B cell (primary cell): ENCODE measurements at regions not wholly inside any gene's neighbourhood (a gene's known extent, or its start where the extent isn't known, plus 50 kb on each side); places are given as distances from the start of the nearest gene placed in this dataset.

Source experiments
- ATAC-seq: fragments of 200-7000 bp; cut with Tn5 transposase; one replicate; pipeline ENCODE4 v1.10.0; 2021; ENCODE audit warnings: low read depth, mild to moderate bottlenecking, moderate number of reproducible peaks, moderate library complexity
- CTCF ChIA-PET: fragments of 350-600 bp; sonication (Branson Sonifier 250); formaldehyde crosslinking; loops from one replicate; lab custom pipeline; 2021; ENCODE audit warnings: antibody characterized with exemption, inconsistent platforms; lab: Charles Lee
- POLR2A ChIA-PET: fragments of 350-600 bp; sonication (Branson Sonifier 250); formaldehyde crosslinking; loops from one replicate; lab custom pipeline; 2021; ENCODE audit warnings: antibody characterized with exemption; lab: Charles Lee
- DNase-seq: peaks from one replicate; pipeline ENCODE4 v3.0.0; 2013
- H2AFZ ChIP-seq: 2 replicates; pipeline ENCODE4 v1.6.1; 2012; ENCODE audit warnings: mild to moderate bottlenecking, low read depth, low read length; ENCODE audit not compliant: insufficient read depth, poor library complexity, severe bottlenecking
- H3K27ac ChIP-seq, 2 donors: 1 replicate in 1 of 2; 2 replicates in 1 of 2; pipeline ENCODE4 v1.5.1; 2012 to 2013; ENCODE audit warnings: low read length in 2 of 2, mild to moderate bottlenecking in 2 of 2, moderate library complexity in 1 of 2
- H3K27me3 ChIP-seq, 4 experiments: fragments of 200-600 bp in 1 of 4; sonication (generic) in 1 of 4; replicated peaks in 1 of 4; 1 replicate in 2 of 4; 2 replicates in 2 of 4; pipeline versions ENCODE4 v1.6.1 to v1.7.0; 2013 to 2016; ENCODE audit warnings: low read length in 3 of 4, mild to moderate bottlenecking in 2 of 4, mixed read lengths in 1 of 4, moderate library complexity in 1 of 4; ENCODE audit not compliant: insufficient read depth in 4 of 4, control insufficient read depth in 3 of 4; ENCODE audit errors: control extremely low read depth in 1 of 4
- H3K36me3 ChIP-seq, 2 experiments: replicated peaks in 1 of 2; 1 replicate in 1 of 2; 2 replicates in 1 of 2; pipeline versions ENCODE4 v1.6.1 to v1.7.1; 2013; ENCODE audit warnings: low read length in 1 of 2; ENCODE audit not compliant: insufficient read depth in 2 of 2, control insufficient read depth in 1 of 2; ENCODE audit errors: control extremely low read depth in 1 of 2, extremely low read depth in 1 of 2
- H3K4me1 ChIP-seq, 2 donors: fragments of 200-600 bp in 1 of 2; sonication (generic) in 1 of 2; 1 replicate in 1 of 2; 2 replicates in 1 of 2; pipeline versions ENCODE4 v1.5.1 to v1.6.1; 2013 to 2017; ENCODE audit warnings: low read length in 2 of 2; ENCODE audit not compliant: control insufficient read depth in 2 of 2, insufficient read depth in 2 of 2
- H3K4me2 ChIP-seq: replicated peaks from 2 replicates; pipeline ENCODE3; 2012; ENCODE audit warnings: mild to moderate bottlenecking, low read depth, low read length; ENCODE audit not compliant: poor library complexity, severe bottlenecking
- H3K4me3 ChIP-seq, 5 experiments: fragments of 200-600 bp in 1 of 5; sonication (generic) in 1 of 5; 1 replicate in 3 of 5; 2 replicates in 2 of 5; pipeline versions ENCODE4 v1.5.1 to v1.7.0; 2011 to 2016; ENCODE audit warnings: low read length in 4 of 5, mild to moderate bottlenecking in 4 of 5, low read depth in 2 of 5, control low read depth in 1 of 5, moderate library complexity in 1 of 5; ENCODE audit not compliant: insufficient read depth in 1 of 5; ENCODE audit errors: control extremely low read depth in 1 of 5, extremely low read depth in 1 of 5
- H3K79me2 ChIP-seq: fragments of 200-600 bp; sonication (generic); one replicate; pipeline ENCODE4 v1.6.0; 2016; ENCODE audit warnings: low read length; ENCODE audit not compliant: control insufficient read depth, insufficient read depth
- H3K9ac ChIP-seq: fragments of 200-600 bp; sonication (generic); 2 replicates; pipeline ENCODE4 v1.6.1; 2017; ENCODE audit warnings: mild to moderate bottlenecking, low read length, moderate library complexity
- H3K9me3 ChIP-seq, 3 donors: one replicate each; pipeline versions ENCODE4 v1.6.1 to v1.7.1; 2013; ENCODE audit warnings: low read length in 2 of 3; ENCODE audit not compliant: control insufficient read depth in 2 of 3, insufficient read depth in 1 of 3; ENCODE audit errors: control extremely low read depth in 1 of 3
- H4K20me1 ChIP-seq: 2 replicates; pipeline ENCODE4 v1.6.0; 2012; ENCODE audit warnings: mild to moderate bottlenecking, low read length; ENCODE audit not compliant: insufficient read depth, control insufficient read depth, poor library complexity, severe bottlenecking
- H3K27ac Mint-ChIP-seq: one replicate; pipeline ENCODE4 v1.8.0; 2021; ENCODE audit warnings: mixed read lengths
- H3K27me3 Mint-ChIP-seq: one replicate; pipeline ENCODE4 v1.8.0; 2021; ENCODE audit warnings: mixed read lengths
- H3K4me1 Mint-ChIP-seq: one replicate; pipeline ENCODE4 v1.8.0; 2021; ENCODE audit warnings: mixed read lengths
- H3K4me3 Mint-ChIP-seq: one replicate; pipeline ENCODE4 v1.8.0; 2021; ENCODE audit warnings: mixed read lengths
- H3K9me3 Mint-ChIP-seq: one replicate; pipeline ENCODE4 v1.8.0; 2022; ENCODE audit warnings: mixed read lengths; ENCODE audit not compliant: insufficient read depth
- EZH2 ChIP-seq: IDR thresholded peaks from 2 replicates; pipeline ENCODE4 v1.6.1; 2012; ENCODE audit warnings: borderline replicate concordance, low read depth, mild to moderate bottlenecking, moderate library complexity, low read length; ENCODE audit not compliant: insufficient read depth, poor library complexity, severe bottlenecking
- WGBS: methylation state at CpG from one replicate; pipeline ENCODE4 v1.1.5; 2013; ENCODE audit warnings: missing lambda C conversion rate; ENCODE audit not compliant: insufficient coverage; 5-methylcytosine and 5-hydroxymethylcytosine counted together
- intact Hi-C: fragments of 100-400 bp; cut with micrococcal nuclease; formaldehyde crosslinking; loops from one replicate; pipeline ENCODE4 v1.10.0; 2022
- TF ChIP-seq, protein P1 (sequence below): fragments of 200-600 bp; IDR thresholded peaks from one replicate; pipeline ENCODE4 v1.8.0; 2022; ENCODE audit warnings: antibody characterized with exemption, mild to moderate bottlenecking

DNA sequence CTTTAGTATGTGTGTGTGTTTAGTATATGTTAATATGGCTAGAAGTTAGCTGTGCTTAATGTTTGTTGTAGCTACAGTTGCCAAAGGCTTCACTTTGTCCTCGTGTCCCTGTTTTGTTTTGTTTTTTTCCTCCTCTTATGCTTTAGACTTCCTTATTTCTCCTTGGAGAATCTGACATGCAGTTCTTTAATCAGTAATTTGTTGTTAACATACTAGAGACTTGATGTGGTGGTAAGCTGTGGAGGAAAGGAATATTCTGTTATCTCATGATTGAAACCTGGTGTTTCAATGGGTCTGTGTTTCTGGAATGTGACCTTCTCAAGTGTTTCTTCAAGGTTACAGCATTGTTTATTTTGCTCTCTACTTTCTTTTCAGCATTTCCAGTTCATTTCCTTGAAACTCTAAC is 515.6 kb upstream of the ST8SIA4 start:
- no CpG with 5 or more reads among the region's 1 CpG for WGBS

DNA sequence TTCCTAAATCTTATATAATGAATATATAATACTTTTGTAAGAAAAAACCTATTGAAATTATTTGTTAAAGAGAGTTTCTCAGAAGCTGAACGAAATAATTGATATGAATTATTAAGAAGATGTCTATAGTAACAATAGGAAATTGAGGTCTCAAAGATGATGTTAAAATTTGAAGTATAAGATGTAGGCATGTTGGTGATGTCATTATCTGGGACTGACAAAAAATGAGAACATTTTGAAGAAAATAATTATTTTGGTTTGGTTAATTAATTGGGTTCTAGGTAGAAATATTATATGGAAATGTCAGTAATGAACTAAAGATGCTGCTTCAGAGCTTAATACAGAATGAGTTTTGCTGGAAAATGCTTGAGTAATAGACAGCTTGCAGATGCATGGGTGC is 501.4 kb upstream of the ST8SIA4 start:
- Histone ChIP-seq H3K4me3 (no peak overlapping the region), H2AFZ (no peak overlapping the region), H3K36me3 (no peaks in the 10 kb centered on the region), H3K79me2 (no peaks in the 10 kb centered on the region), H3K4me1 (no peaks in the 10 kb centered on the region), H3K4me2 (no peak overlapping the region), H3K27ac (no peak overlapping the region), H3K27me3 (no peaks in the 10 kb centered on the region), H4K20me1 (no peaks in the 10 kb centered on the region), H3K9me3 (no peaks in the 10 kb centered on the region), H3K9ac (no peak overlapping the region)
- TF ChIP-seq, protein P1, sequence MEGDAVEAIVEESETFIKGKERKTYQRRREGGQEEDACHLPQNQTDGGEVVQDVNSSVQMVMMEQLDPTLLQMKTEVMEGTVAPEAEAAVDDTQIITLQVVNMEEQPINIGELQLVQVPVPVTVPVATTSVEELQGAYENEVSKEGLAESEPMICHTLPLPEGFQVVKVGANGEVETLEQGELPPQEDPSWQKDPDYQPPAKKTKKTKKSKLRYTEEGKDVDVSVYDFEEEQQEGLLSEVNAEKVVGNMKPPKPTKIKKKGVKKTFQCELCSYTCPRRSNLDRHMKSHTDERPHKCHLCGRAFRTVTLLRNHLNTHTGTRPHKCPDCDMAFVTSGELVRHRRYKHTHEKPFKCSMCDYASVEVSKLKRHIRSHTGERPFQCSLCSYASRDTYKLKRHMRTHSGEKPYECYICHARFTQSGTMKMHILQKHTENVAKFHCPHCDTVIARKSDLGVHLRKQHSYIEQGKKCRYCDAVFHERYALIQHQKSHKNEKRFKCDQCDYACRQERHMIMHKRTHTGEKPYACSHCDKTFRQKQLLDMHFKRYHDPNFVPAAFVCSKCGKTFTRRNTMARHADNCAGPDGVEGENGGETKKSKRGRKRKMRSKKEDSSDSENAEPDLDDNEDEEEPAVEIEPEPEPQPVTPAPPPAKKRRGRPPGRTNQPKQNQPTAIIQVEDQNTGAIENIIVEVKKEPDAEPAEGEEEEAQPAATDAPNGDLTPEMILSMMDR, result no peak
- TF ChIP-seq EZH2, result no peak
- no peak overlapping the region for H3K4me3 Mint-ChIP-seq
- intact Hi-C loops, result no loop called here
- no peak for DNase-seq
- no peaks in the 10 kb centered on the region for H3K27me3 Mint-ChIP-seq
- no peak for ATAC-seq
- no peaks in the 10 kb centered on the region for H3K9me3 Mint-ChIP-seq
- no peak overlapping the region for H3K27ac Mint-ChIP-seq
- no peaks in the 10 kb centered on the region for H3K4me1 Mint-ChIP-seq
- POLR2A ChIA-PET, result no interaction called here
- WGBS, result no CpG with 5 or more reads among the region's 1 CpG
- CTCF ChIA-PET, result no interaction called here

More for the DNA sequence above, 515.6 kb upstream of the ST8SIA4 start:
- Histone ChIP-seq H3K9me3 (no peaks in the 10 kb centered on the region), H3K27ac (no peak overlapping the region), H3K9ac (no peak overlapping the region), H3K27me3 (no peaks in the 10 kb centered on the region), H3K4me2 (no peak overlapping the region), H3K79me2 (no peaks in the 10 kb centered on the region), H3K4me1 (no peaks in the 10 kb centered on the region), H3K36me3 (no peaks in the 10 kb centered on the region), H2AFZ (no peak overlapping the region), H4K20me1 (no peaks in the 10 kb centered on the region), H3K4me3 (no peak overlapping the region)
- intact Hi-C loops, result no loop called here
- Mint-ChIP-seq H3K9me3 (no peaks in the 10 kb centered on the region), H3K27ac (no peak overlapping the region), H3K4me1 (no peaks in the 10 kb centered on the region), H3K4me3 (no peak overlapping the region), H3K27me3 (no peaks in the 10 kb centered on the region)
- no peak for DNase-seq
- ChIA-PET CTCF (no interaction called here), POLR2A (no interaction called here)
- TF ChIP-seq, protein P1, result no peak
- no peak for TF ChIP-seq EZH2
- ATAC-seq, result no peak
